Left forelimb (tissue), 1 donor: ENCODE measurements at regions not wholly inside any gene's neighbourhood (a gene's known extent, or its start where the extent isn't known, plus 50 kb on each side); places are given as distances from the start of the nearest gene placed in this dataset.

ENCODE experiments used
- DNase-seq: peaks from one replicate; pipeline ENCODE4 v3.0.0-alpha.2; 2018; ENCODE audit warnings: low spot score

DNA sequence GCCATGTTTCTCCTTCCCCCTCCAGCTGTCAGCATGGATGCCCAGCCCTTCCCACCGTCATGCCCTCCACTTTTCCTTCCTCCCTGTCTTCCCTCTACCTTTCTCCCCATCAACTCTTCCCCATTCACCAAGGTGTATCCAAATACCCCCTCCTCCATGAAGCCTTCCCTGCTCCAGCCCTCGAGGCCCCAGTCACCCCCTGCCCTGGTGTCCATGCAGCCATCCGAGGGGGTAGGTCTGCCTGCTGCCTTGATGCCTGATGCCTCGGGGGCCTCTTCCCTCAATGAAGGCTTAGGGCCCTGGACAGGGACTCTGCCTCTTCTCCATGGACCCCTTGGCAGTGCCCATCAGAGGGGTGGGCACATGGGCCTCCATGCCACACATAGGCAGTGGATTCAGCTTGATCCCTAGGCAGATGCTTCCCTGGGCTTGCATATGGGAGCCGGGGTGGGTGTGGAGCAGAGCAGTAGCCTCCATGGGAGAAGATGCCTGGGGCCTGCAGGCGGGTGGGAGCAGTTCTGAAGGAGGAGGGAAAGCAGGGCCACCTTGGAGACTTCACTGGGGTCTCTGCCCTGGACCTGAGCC lies 795.8 kb downstream of the BRD1 start:
- no peak for DNase-seq

DNA sequence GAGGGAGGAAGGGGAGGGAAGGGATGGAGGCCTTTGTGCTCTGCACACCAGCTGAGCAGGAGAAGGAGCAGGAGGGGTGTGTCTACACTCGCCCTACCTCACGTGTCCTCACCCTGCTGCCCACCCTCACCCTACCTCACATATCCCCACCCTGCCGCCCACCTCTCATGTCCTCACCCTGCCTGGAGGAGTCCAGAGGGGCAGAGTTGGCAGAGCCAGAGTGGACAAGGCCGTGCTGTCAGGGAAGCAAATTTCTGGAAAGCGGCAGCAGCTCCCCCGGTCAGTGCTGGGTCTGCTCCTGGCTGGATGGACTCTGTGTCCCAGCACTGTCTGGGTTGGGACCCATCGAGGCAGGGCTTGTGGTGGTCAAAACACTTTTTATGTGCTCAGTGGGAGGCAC lies 799.6 kb downstream of the BRD1 start:
- no peak for DNase-seq

DNA sequence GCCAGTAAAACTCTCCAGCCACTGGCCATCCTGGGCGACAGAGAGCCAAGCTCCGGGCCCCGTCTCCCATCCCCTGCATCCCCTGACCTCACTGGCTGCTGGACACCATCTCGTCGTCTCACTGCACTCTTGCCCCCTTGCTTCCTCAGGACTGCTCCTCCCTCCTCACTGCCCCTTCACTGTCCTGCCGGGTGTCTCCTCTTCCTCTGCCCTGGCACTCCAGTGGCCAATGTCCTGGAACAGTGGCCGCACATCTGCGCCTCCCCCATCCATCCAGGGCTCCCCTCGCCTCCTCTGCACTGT lies 800.4 kb downstream of the BRD1 start:
- DNase-seq, result no peak

DNA sequence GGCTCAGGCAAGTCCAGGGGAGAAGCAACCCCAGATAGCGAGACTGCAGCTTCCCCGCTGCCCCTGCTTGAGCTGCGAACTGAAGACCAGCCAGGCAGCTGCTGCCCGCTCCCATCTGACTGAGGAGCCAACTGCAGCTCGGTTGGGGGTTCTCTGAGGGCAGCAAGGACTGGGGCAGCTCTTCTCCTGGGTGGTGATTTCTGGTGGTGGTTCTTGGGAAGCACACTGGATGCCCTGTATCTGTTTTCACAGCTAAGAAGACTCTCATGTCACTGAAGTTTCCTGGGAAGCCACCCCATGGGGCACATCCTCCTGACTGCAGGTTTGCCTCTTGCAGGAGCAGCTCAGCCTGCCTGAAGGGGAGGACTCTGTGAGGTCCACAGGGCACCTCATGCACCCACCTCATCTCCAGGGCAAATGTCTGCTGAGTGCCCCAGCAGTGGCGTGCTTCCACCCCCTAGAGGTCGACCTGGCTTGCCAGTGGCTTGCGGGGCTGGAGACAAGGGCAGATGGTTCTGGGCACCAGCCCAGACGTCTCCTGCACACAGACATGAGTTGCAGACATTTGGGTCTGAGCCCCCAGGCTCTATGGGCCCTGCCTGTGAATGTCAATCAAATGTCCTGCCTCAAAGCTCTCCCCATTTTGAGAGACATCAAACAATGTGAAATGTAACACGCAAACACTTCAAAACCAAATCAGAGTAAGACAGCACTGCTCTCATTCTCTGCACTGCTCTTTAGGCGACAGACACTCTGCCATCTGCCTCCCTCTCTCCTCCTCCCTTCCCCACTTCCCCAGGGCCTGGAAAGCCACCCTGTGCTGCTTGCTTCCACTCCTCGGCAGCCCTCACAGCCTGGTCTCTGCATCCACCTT lies 800.9 kb downstream of the BRD1 start:
- DNase-seq, result no peak

DNA sequence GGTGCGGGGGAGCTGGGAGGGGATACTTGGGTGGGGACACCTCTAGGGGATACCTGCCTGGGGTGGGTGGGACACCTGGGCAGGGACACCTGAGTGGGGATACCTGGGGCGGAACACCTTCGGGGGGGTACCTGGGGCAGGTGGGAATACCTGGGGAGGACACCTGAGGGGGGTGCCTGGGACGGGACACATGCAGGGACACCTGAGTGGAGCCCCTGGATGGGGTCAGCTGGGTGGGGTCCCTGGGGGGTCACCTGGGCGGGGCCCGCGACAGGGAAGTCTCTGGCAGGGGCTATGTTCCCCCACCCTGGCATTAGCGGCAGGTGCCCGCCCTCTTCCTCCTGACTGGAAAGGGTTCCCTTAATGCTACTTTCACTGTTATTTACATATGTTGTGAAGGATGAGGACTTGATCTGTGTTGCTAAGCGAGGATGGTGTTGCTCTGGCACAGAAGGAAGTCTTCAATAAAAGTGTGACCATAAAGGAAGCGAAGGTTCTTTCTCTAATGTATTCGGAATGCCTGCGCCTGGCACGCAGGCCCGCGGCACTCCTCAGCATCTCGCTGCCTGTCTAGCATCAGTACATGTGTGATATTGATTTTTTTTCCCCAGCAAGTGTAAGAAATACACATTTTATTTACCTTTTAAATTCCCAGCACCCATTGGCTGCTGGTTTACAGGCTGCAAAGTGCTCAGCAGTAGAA lies 801.7 kb downstream of the BRD1 start:
- DNase-seq, result no peak

DNA sequence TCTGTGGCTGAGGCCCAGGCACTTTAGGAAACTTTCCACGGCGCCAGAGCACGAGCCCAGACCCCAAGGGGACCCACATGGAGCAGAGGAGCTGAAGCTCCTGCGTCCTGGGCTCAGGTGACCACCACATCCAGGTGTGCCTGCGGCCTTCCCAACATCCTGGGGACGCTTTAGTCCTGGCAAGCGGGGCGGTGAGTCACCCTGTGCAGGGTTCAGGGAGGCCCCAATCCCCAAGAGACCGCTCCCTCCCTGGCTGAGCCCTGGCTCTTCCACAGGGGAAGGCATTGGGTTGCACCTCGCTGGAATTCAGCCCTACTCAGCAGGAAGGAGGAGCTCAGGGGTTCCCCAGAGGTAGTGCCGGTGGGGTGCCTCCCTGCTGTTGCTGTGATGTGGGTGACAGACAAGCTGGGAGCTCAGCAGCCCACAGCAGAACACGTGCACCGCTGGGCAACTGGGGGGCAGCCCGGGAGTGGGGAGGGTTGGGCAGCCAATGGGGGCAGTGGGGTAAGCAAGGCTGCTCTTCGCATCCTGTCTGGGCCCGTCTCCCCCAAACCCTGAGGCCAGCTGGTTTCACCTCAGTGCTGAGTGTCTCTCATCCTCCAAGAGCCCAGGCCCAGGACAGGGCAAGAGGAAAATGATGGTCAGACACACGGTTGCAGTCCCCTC lies 802.8 kb downstream of the BRD1 start:
- DNase-seq, result no peak

DNA sequence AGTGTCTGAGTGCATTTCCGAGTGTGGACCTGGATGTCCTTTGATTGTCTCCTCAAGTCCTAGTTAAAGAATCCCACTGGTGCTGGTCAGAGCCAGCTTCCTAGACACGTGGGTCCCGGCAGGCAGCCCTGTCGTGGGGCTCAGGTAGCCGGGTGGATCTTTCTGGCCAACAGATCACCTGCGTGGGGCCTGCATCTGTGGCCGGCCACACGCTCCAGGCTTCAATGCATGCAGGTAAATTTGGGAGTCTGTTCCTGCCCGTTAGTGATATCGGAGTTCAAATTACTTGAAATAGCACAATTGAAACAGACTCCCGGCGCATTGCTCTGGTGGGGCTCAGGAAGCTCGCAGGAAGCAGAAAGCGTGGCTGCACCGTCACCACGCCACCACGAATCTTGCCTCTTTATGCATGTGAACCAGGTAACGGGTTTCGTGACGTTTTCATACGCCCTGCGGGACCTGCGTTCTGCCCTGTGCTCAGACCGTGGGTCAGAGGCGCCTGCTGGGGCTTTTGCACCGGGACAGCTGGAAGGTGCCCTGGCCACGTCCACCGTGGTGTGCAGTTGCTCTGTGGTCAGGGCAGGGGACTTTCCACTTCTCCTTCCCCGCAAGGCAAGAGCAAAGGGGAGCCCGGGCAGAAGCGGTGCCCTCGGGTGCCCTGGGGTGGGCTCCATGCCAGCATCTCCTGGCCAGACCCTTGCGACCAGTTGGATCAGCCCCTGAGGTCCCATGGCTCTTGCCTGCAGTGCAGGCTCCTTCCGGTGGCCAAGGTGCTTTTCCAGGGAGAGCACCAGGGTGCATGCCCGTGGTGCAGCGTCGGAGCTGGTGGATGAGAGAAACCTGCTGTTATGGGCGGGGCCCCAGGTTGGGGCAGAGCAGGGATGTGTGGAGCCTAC lies 803.5 kb downstream of the BRD1 start:
- DNase-seq, result no peak

DNA sequence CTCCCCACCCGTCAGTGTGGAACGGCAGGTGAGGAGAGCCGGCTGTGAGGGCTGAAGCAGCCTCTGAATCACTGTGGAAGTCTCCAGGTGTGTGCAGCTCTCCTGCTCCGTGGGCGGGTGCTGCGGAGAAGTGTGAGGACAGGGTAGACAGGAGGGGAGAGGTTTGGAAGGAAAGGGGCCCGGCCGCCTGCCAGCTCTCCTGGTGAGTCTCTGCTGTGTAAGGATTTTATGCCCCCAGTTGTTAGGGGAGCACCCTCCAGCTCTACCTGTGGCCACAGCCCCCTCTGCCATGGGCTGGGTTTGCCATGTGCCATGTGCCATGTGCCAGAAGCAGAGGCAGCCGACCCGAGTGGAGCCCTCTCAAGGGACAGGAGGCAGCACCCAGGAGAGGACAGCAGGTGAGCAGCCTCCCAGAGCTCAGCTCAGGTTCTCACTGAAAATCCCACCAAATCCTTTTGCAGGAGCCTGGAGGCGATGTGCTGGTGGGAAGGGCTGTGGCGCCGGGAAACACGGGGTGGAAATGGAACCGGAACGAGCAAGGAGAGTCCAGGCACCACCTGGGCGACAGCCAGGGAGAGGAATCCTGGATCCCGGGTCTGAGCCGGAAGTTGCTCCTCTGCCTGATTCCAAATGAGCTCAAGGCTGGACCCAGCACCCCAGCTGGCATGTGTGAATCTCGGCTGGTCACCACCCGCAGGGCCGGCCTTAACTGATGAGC lies 804.4 kb downstream of the BRD1 start:
- no peak for DNase-seq

DNA sequence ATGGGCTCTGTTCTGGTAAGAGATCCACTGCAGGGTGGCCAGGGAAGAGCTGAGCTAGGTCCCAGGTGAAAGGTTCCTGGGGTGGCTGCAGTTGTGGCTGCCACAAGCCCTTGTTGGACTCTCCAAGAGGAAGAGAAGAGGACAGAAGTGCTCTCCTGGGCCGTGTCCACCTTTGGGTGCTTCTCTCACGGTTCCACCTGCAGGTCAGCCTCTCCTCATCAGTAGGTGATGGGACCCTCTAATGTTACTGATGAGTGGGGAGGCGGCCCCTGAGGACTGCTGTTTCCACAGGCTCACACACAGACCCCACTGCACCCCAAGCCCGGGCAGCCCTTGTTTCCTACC lies 804.9 kb downstream of the BRD1 start:
- DNase-seq, result no peak

DNA sequence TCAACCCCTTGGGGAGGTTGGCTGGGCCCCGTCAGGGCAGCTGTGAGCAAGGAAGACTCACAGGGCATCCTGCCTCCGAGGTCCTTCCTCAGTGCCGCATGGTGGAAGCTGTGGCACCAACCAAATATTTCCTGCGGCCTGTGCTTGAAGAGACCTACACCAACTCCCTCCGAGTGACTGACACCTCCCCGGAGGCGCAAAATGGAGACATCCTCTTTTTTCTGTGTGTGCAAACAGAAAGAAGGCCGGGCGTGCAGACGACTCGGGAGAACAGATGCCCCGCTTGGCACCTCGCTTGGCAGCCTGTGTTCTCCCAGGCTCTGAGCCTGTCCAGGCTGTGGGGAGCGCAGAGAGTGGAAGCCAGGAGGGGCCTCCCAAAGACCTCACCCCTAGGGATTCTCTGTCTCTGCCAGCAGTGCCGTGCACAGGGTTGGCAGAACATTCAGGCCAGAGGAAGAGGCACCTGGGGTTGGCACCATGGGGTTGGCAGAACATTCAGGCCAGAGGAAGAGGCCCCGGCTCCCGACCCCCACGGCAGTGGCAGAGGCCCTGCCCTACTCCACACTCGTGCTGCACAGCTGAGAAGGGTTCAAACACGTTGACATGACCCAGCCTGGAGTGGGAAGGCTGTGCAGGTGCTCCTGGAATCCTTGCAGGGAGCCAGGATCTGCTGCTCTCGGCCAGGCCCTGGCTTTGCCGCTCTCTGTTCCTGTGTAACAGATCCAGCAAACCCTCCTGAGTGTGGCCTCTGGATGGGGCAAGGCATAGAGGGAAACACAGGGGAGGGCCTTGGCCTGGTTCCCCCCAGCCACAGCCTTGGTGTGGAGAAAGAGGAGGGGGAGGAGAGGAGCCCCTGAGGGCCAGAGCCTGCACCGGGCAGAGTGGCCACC lies 805.5 kb downstream of the BRD1 start:
- DNase-seq, result no peak

DNA sequence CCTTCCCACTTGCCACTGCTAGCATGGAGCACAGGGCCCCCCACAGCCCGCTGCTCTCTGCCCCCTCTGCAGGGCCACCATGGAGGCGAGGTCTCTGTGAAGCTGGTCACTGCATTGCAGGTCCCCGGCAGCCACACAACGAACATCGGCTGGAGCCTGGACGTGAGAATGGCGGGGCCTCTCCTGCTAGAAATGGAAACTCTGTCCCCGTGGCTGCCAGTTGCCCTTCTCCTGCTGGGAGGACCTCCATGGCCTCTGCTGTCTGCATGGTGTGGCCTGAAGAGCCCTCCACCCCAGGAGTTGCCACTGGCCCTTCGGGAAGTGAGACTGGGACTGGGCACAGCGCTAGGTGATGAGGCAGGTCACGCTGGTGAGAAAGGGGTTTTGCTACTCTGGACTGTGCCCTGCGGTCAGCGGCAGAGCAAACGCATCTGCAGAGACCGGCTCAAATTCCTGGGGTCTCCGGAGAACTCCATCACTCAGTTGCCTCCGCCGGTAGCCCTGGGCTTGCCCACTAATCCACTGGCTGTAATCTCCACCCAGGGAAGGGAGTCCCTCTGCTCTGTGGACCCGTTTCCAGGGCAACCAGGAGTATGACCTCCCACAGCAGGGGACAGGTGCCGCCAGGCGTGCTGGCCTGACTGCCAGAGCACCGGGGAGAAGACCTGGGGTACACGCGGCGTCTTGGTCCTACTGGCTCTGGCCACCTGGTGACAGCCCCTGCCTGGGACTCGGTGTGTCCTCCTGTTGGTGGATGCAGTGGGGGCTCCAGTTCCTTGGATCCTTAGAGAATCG lies 806.3 kb downstream of the BRD1 start:
- peak; percentile 50 for DNase-seq

DNA sequence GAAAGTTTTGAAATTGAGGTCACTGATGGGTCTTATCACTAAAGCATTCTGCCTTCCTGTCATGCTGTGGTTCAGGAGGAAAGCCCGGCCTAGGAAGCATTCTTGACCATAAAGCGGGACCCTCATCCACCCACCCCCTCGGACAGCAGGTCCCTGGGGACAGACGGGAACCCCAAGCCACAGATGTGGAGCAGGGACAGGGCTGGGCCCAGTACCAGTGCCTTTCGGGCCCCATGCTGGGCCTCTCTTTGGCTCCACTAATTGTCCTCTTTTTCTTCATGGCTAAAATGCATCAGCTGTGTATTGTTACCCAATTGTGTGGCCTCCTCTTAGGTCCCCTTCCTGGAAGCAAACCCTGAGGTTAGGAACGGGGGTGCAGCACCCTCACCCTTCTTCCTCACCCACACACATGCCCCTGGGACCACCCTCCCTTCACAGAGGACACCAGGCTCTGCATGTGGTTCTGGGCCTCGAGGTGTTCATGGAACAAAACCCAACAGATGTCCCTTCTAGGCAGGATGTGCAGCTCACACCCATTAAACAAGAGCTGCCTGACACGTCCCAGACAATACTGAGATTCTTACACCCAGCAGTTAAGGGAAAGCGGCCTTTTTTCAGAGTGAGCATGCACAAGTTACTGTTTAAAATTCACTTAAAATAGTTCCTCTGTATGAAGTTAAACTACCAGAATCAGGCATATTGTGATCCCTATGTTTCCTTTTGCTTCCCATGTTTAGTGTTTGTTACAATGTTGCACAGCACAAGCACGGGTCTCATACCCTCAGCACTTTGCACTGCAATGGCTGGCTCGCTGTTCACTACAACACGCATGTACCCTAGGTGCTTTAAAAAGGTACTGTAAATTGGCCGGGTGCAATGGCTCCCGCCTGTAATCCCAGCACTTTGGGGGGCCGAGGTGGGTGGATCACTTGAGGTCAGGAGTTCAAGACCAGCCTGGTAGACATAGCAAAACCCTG lies 807.6 kb downstream of the BRD1 start:
- no peak for DNase-seq

DNA sequence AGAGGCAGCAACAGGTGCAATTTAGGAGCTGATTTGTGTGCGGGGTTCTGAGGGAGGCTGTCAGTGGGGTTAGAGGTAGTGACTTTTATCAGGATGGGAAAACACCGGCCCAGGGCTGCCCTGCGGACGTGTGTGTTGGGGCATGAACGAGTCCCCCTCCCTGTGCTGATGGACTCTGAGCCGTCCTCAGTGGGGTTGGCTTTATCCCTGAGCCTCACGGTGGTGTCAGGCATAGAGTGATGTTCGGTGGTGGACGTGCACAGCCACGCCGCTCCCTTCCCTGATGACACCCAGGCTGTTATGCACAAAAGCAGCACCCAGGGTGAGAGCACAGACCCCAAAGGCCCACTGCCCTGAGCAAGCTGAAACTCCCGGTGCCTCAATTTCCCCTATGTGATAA lies 809.1 kb downstream of the BRD1 start:
- peak; percentile 38 for DNase-seq

DNA sequence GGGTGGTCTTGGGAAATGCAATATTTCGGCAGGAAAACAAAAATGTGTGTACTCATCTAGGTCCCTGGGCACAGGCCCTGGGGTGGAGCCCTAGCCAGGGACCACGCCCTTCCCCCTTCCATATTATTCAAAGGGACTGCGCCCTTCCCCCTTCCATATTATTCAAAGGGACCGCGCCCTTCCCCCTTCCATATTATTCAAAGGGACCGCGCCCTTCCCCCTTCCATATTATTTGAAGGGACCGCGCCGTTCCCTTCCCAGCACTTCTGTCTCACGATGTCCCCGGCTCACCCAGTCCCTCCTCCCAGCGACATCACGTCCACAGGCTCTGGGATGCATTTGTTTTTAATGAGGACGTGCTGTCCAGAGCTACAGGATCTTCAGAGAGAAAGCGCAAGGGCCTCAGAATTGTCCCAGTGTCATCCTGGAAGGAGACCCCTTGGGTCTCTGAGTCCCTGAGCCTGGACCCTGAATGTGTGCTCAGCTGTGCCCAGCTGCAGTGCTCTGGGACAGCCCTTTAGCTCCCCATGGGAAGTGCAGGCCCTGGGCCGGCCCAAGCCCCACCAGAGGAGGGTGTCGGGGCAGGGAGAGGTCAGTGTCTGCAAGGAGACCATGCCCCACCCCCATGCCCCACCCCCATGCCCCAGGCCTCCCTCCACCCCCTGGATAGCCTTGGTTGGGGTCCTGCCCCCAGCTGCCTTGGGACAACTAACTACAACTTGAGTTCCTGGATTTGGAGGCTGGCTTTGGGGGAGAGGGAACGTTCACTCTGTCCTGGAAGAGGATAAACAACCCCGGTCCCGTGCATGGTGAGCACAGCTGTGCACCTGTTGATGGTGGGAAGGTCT lies 810.0 kb downstream of the BRD1 start:
- DNase-seq, result peak; percentile 23

DNA sequence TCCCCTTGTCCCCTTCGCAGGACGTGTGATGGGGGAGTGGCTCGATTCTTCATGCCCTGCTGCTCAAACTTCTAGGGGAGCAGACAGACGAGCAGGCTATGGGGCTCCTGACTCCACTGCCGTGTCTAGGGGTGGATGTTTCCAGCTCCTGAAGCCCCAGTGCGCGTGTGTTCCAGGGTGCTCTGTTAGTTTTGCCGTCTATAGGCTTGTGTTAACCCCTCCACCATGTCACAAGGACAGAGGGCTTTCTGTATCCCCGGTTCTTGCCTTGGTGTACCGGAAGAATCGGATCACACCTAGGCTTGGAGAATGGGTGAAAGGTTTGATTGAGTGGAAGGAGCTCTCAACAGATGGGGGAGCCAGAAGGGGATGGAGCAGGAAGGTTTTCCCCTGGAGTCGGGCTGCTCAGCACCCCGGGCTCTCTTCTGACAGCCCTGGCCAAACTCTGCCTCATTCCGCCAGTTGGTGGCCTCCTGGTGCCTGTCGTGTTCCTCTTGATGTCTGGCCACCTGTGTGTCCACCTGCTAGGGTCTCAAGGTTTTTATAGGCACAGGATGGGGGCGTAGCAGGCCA lies 810.7 kb downstream of the BRD1 start:
- peak; percentile 28 for DNase-seq

DNA sequence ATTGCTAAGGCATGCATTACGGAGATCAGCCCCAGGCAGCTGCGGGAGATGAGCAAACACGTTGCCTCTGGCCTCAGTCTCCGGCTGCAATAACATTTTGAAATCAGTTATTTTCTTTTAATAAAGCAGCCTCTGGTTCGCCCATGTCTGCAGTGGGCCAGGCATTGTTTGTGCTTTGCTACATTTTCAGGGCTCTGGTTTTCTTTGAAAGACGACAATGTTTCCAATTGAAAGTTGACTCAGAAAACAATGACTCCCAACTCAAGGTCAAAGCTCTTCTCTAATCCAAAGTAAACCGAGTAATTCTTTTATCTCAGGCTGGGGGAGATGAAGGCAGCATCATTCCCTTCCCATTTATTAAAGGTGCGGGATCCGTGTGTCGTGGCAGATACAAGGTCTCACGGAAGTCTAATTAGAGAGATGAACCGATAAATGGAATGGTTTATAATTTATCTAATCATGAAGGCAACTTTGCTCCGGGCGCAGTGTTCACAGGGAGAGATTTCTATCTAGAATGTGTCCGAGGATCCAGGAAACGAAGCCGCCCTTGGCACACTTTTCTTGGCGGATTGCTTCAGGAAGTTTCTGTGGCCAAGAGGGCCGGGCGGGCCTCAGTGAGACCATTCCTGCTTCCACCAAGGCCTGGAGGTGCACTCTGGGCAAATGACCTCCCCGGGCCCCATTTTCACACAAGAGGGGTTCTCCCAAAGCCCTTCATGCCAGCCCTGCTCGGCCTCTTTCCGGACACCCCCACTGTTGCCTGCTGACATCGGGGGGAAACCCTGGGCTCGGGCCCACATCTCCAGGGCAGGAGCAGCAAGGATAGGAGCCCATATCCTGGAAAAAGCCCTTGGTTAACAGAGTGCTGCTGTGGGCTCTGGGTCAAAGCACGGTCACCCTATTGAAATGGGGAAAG lies 811.4 kb downstream of the BRD1 start:
- peak; percentile 48 for DNase-seq
